NCI-H2029 (cell line): ENCODE measurements at regions not wholly inside any gene's neighbourhood (a gene's known extent, or its start where the extent isn't known, plus 50 kb on each side); places are given as distances from the start of the nearest gene placed in this dataset.
"Not testable (repeated sequence)": the region's sequence is repeated elsewhere in the genome, so short reads cannot be mapped to it uniquely, and the experiment has no call there.

ENCODE experiments used
- DNase-seq: peaks from one replicate; lab custom pipeline; 2025; lab: John Stamatoyannopoulos, UW

DNA sequence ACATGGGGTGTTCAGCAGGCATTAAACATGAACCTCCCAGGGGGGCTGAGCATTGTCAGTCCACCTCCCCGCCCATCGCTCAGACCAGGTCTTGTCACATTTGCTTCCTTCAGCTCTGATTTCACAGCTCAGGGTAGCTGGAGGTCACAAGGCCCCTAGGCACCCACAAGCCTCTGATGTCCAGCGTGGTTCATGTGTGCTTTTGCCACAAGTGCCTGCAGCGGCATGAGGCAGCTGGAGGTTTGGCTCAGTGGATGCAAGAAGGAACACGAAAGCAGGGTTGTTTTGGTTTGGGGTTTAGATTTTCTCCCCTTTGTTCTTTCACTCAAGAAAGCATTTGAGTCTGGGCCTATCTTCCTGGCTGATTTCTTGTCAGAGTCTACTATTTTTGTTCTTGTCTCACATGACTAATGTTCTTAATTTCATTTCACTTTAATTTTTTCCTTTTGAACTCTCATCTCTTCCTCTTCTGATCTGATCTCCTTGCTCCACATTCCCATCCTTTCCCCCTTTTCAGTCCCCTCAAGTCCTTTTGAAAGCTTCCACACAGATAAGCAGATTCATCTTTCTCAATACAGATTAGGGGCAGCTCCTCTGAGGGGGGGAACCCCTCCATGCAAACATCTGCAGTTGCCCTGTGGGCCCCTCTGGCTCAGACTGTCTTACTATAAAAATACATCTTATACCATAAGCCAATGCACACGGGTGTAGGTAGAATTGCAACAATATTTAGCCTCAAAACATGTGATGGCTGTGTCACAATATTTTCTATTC lies 68.1 kb upstream of the CEP85L start:
- DNase-seq: no peak

DNA sequence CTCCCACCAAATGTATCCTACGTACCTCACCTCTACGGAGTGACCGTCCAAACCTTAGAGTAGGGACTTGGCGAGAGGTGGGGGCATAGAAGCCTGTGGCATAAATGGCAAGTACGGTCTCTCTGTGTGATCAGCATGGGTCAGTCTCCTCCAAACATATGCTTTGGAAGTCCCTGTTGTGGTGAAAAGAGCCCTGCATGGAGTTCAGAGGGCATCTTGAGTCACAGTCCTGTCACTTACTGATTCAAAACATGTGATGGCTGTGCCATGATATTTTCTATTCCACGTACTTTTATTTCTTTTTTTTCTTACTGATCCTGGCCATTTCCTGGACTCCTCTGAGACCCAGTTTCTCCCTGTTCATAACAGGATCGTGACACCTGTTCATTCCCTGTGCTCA lies 67.5 kb upstream of the CEP85L start:
- no peak for DNase-seq

DNA sequence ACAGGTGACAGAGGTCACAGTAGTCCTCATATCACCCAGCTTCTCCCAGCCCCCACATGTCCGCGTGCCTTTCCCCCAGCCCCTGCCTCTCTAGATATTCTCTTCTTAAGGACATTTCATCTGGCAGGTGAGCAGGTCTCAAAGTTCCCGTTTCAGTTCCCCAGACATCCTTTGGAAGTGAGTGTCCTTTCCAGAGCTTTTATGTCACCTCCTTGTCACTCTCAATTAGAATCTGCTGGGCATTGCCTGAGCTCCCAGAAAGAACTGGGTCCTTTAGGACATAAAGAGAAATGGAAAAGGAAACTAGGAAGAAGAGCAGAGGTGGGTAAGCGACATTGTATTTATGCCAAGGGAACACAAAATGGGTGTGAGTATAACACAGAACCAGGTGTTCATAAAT lies 66.9 kb upstream of the CEP85L start:
- DNase-seq: no peak

DNA sequence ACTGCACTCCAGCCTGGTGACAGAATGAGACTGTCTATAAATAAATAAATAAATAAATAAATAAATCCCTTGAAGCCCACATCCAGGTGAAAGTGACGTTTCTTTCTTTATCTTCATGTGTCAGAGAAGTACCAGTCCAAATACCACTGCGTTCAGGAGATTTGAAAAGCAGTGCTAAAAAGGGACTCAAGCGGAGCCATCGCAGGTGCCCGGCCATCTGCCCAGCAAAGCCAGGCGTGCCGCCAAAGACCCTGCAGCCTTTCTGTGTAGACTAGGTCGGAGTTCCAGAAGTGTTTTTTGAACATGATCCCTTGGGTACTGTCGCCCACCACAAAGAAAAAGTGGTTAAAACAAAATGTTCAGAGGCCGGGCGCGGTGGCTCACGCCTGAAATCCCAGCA lies 65.7 kb upstream of the CEP85L start:
- DNase-seq: no peak

DNA sequence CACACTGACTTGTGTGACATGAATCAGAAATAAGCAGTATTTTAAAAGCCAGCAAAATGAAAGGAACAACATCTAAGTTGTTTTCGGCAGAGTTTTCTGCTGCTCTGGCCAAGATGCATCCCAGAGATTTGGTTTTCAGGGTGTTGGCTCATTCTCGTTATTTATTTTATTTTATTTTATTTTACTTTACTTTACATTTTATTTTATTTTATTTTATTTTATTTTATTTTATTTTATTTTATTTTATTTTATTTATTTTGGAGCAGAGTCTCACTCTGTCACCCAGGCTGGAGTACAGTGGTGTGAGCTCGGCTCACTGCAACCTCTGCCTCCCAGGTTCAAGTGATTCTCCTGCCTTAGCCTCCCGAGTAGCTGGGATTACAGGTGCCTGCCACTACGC lies 64.5 kb upstream of the CEP85L start:
- DNase-seq: not testable (repeated sequence)

DNA sequence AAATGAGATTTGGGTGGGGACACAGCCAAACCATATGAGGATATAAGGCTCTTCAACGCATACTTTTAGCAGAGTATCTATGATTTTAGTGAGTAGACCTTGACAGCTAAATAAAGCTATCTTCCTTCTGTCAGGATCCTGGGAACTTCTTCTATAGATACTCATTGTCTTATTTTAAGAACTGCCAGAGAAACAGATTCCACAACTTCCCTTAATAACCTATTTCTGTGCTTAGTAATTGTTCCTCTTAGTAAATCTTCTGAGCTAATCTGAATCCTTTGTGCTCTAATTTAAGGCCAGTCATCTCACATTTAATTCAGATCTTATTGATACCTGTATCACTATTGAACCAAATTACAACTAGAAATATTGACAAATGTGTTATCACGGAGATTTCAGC lies 64.0 kb upstream of the CEP85L start:
- no peak for DNase-seq

DNA sequence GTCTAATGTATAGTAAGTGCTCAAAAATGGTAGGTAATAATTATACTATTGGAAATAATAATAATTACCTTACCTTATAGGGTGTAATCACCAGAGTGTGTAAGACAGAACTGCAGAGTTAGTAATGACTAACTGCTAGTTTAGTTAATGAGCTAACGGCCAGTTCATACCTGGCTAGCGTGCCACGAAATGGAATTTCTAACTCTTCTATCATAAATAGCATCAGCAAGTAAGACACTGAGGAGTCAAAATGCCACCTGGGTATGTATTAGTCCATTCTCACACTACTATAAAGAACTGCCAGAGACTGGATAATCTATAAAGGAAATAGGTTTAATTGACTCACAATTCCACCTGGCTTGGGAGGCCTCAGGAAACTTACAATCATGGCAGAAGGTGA lies 63.4 kb upstream of the CEP85L start:
- DNase-seq: no peak

DNA sequence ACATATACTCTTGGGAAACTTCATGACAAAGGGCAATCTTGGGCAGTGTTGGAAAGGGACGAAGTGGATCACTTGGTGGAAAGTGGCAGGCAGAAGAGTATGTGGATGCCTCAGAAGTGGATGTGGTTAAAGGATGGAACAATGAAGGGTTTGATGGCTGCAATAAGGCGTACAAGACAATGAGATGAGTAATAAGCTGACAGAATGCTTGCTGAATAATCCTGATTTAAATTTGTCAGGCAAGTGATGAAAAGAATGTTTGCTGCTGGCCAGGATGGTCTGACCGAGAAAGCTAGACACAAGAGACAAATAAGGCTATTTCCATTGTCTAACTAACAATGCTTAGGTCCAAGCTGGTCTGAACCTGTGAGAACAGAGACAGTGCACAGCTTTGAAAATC lies 61.6 kb upstream of the CEP85L start:
- DNase-seq: no peak

DNA sequence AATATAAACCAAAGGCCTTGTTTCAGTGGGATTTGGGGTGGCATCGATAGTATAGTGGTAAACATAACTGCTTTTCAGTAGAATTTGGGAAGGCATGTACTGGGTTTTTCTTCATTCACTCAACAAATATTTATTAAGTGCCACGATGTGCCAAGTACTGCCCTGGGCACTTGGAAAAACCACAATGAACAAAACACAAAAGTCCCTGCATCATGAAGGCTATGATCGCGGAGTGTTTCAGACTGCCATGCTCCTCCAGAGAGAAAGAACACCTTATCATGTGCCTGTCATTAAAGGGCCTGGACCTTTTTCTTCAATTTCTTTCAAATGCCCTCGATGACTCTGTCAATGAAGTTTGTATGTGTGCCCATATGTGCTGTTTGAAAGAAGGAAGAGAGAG lies 59.2 kb upstream of the CEP85L start:
- peak; percentile 33 for DNase-seq

DNA sequence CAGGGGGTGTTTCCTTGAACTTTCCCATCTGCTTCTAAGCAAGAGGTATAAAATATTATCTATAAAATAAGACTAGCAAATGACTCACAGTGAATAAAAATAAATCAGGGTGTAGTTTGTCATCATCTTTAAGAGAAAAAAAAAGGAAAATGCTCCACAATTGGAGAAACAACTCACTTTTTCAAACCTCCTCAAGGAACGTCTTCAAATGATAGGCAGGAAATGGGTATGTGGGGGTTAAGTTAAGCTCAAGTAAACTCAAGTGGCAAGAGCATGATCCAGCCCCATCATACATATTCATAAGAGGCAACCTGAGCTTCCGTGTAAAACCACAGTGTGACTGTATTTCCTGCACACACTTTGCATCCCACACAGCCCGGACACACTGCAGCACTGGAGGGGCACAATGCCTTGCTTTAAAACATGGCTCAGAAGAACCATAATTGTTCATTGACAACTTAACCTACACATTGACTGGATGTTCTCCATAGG lies 58.5 kb upstream of the CEP85L start:
- DNase-seq: peak; percentile 86

DNA sequence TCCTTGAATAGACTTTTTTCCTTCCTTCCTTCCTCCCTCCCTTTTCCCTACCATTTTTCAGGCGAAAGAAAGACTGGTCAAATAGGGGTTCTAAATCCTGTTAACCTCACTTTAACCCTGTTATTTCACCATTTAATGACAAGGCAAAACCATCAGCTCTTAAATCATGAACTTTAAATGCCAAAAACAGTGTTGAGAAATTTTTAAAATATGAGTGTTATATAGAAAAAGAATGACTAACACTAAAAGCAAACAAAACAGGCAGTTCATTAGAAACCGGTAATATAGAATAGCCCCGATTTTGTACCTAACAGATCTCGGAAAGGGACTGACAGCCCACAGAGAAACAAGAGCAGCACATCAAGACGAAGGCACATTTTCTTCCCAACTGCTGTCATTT lies 57.4 kb upstream of the CEP85L start:
- no peak for DNase-seq

DNA sequence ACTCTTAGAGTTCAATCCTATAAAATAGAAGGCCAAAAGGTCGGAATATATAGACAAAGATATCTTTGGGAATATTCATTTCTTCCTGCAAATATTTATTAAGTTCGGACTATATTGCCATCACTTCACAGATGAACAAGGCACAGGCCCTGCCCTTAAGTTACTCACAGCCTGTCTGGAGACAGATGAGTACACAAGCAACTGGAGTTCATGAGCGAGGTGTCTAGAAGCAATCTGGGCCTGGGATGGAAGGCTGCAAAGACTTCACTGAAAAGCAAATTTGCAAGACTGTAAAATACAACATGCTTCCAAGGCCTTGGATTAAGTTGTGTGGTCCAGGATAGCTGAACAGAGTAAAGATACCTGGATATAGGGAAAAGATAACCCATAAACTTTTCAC lies 56.7 kb upstream of the CEP85L start:
- no peak for DNase-seq

DNA sequence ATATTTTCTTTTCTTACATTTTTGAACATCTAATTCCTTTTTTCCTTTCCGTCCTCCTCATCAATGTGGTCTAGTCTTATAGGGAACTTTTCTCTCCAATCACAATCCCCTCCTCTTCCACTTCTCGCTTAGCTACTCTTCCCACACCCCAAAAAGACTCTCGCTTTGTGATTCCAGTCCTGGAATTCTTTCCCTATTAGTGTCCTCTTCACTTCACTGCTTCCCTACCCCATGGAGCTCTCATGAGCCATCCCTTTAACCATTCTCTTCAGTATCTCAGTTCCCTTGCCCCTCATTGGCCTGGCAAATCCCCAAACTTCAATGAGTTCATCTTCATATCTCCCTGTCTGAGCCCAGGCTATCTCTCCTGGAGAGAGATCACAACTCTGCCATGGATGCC lies 55.3 kb upstream of the CEP85L start:
- DNase-seq: no peak

DNA sequence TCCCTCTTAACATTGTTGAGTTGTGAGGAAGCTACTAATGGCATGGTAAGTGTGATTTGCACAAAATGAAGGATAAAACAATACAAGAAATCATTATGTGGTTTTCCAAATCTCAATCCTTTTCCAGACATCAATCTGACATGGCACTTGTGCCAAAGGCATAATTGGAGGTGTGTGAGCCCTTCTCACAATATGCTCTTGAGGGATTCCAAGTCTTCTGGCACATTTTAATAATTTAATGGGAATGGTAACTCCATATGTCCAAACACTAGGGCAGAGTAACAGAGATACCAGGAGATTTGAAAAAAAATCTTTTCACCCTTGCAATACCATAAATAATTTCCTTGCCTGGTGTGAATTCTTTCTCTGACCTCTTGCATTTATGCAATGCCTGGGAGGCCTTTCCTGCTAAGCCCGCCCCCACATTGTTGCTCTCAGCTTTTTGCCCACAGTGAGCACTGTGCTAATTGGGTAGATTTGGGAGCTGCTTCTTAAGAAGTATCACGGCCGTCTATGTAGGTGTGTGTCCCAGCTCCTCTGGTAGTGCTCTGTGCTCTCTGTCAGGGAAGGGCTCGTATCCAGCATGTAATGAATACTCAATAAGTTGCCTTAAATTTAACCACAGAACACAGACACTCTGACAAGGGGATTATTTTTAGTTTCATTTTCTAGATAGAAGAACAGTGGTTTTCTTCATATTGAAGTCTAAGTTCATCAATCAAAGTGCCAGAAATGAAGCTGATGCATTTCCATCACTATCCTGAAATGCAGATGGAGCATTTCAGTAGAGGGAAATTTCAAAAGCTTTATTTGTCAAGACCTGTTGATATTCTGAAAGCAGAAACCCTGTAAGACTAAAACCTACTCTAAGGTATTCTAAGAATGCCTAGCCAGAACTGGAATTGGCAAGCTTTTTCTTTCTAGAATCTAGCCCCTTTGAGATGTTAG lies 54.4 kb upstream of the CEP85L start:
- no peak for DNase-seq

DNA sequence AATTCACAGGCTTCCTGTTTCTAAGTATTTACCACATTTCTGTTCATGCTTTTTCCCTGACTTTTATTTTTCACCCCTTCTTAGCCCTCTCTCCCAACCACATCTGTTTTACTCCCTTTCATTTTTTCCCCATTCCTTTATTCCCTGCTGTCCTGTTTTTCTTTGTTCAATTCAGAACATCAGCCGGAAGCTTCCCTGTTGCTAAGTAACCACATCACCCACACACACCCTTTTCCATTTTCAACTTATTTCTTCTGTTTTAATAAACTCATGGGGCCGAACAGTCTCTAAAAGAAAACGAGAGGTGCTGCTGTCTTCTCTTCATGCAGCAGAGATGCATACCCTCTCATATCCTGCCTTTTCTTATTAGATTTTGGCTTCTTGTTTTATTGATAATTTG lies 53.5 kb upstream of the CEP85L start:
- no peak for DNase-seq

DNA sequence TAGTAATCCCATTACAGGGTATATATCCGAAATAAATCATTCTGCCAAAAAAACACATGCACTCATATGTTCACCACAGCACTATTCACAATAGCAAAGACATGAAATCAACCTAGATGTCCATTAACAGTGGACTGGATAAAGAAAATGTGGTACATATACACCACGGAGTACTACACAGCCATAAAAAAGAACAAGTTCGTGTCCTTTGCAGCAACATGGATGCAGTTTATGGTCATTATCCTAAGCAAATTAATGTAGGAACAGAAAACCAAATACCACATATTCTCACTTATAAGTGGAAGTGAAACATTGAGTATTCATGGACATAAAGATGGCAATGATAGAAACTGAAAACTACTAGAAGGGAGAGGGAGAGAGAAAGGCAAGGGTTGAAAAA lies 49.9 kb upstream of the CEP85L start:
- DNase-seq: not testable (repeated sequence)
